GM12878 (cell line): ENCODE measurements at regions not wholly inside any gene's neighbourhood (a gene's known extent, or its start where the extent isn't known, plus 50 kb on each side); places are given as distances from the start of the nearest gene placed in this dataset.

ENCODE experiments used
- CHD1 ChIP-seq: IDR thresholded peaks from 2 replicates; pipeline ENCODE4 v1.6.1; 2012; ENCODE audit warnings: low read depth, low read length, improper control_type of control experiment
- CTCF ChIP-seq, 3 experiments: IDR thresholded peaks in 2 of 3; conservative IDR thresholded peaks in 1 of 3; 2 replicates each; pipeline ENCODE4 v1.5.1; 2011; ENCODE audit warnings: low read depth in 3 of 3, low read length in 3 of 3, mild to moderate bottlenecking in 3 of 3, control low read depth in 2 of 3, moderate library complexity in 2 of 3, inconsistent platforms in 1 of 3, mixed read lengths in 1 of 3; ENCODE audit not compliant: control insufficient read depth in 2 of 3, insufficient read depth in 1 of 3; ENCODE audit errors: extremely low read depth in 1 of 3
- ESRRA ChIP-seq: IDR thresholded peaks from 2 replicates; pipeline ENCODE4 v1.6.1; 2012; ENCODE audit warnings: mild to moderate bottlenecking, low read length, improper control_type of control experiment
- MLLT1 ChIP-seq: fragments of 450-650 bp; IDR thresholded peaks from 2 replicates; pipeline ENCODE4 v1.6.1; 2016; ENCODE audit warnings: mild to moderate bottlenecking
- USF2 ChIP-seq: IDR thresholded peaks from 2 replicates; pipeline ENCODE4 v1.6.1; 2011; ENCODE audit warnings: low read depth, low read length, improper control_type of control experiment, borderline replicate concordance
- ZNF274 ChIP-seq: IDR thresholded peaks from one replicate; pipeline ENCODE4 v1.8.0; 2011; ENCODE audit not compliant: insufficient read length, insufficient read depth
- TF ChIP-seq, protein P1 (sequence below): IDR thresholded peaks from 2 replicates; pipeline ENCODE4 v1.6.1; 2012; ENCODE audit warnings: mild to moderate bottlenecking, low read depth, low read length

GRCh38 chr10:90988802-90989201 lies 67.9 kb upstream of the ANKRD1 start:
- TF ChIP-seq USF2 (no peak), ZNF274 (no peak), ESRRA (no peak), CTCF (IDR thresholded peaks at IDR 0.05 in 2 of 3, conservative IDR thresholded peaks at IDR 0.05 in 1 of 3; ENCODE audit: control insufficient read depth in 2 of 3, extremely low read depth in 1 of 3, insufficient read depth in 1 of 3, low read depth in 3 of 3, low read length in 3 of 3) (no peak), CHD1 (no peak), MLLT1 (no peak)
- TF ChIP-seq, protein P1, sequence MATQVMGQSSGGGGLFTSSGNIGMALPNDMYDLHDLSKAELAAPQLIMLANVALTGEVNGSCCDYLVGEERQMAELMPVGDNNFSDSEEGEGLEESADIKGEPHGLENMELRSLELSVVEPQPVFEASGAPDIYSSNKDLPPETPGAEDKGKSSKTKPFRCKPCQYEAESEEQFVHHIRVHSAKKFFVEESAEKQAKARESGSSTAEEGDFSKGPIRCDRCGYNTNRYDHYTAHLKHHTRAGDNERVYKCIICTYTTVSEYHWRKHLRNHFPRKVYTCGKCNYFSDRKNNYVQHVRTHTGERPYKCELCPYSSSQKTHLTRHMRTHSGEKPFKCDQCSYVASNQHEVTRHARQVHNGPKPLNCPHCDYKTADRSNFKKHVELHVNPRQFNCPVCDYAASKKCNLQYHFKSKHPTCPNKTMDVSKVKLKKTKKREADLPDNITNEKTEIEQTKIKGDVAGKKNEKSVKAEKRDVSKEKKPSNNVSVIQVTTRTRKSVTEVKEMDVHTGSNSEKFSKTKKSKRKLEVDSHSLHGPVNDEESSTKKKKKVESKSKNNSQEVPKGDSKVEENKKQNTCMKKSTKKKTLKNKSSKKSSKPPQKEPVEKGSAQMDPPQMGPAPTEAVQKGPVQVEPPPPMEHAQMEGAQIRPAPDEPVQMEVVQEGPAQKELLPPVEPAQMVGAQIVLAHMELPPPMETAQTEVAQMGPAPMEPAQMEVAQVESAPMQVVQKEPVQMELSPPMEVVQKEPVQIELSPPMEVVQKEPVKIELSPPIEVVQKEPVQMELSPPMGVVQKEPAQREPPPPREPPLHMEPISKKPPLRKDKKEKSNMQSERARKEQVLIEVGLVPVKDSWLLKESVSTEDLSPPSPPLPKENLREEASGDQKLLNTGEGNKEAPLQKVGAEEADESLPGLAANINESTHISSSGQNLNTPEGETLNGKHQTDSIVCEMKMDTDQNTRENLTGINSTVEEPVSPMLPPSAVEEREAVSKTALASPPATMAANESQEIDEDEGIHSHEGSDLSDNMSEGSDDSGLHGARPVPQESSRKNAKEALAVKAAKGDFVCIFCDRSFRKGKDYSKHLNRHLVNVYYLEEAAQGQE: no peak
